ENCODE measurements at regions not wholly inside any gene's neighbourhood (a gene's known extent, or its start where the extent isn't known, plus 50 kb on each side); places are given as distances from the start of the nearest gene placed in this dataset.

GRCh38 chr4:11198516-11199305 lies 230.0 kb downstream of the HS3ST1 start:
- no peak for DNase-seq (ENCODE audit: low read depth, low spot score)
- intact Hi-C loops (cut with micrococcal nuclease) = no loop called here
- H3K4me3 ChIP-seq (replicated peaks in 1 of 2; ENCODE audit: low read depth in 1 of 2, low read length in 2 of 2) = no peak overlapping the region
- H3K4me1 ChIP-seq (ENCODE audit: control insufficient read depth in 1 of 2, insufficient read depth in 2 of 2, low read length in 2 of 2) = no peaks in the 10 kb centered on the region
- no peaks in the 10 kb centered on the region for H3K36me3 ChIP-seq (ENCODE audit: control insufficient read depth in 1 of 2, insufficient read depth in 2 of 2, low read length in 2 of 2)
- TF ChIP-seq ZFX (IDR thresholded peaks at IDR 0.05) (no peak), EZH2phosphoT487 (IDR thresholded peaks at IDR 0.05; ENCODE audit: borderline replicate concordance) (no peak), MAX (IDR thresholded peaks at IDR 0.05) (no peak), TCF7L2 (IDR thresholded peaks at IDR 0.05; ENCODE audit: borderline replicate concordance, extremely low read depth, insufficient read depth, insufficient read length) (no peak), RAD21 (IDR thresholded peaks at IDR 0.05; ENCODE audit: low read depth) (no peak), ZBTB33 (IDR thresholded peaks at IDR 0.05; ENCODE audit: extremely low read depth, insufficient replicate concordance, low read length) (no peak), POLR2A (IDR thresholded peaks at IDR 0.05; ENCODE audit: borderline replicate concordance, extremely low read depth, insufficient read depth, insufficient read length) (no peak), SP1 (IDR thresholded peaks at IDR 0.05; ENCODE audit: low read depth) (no peak), POLR2AphosphoS5 (IDR thresholded peaks at IDR 0.05; ENCODE audit: low read depth, low read length) (no peak), CTCF (IDR thresholded peaks at IDR 0.05 in 2 of 3, conservative IDR thresholded peaks at IDR 0.05 in 1 of 3; ENCODE audit: borderline replicate concordance in 1 of 3, insufficient read depth in 1 of 3, low read depth in 2 of 3, low read length in 2 of 3) (no peak), JUND (IDR thresholded peaks at IDR 0.05) (no peak)
- no peak overlapping the region for H3K27ac ChIP-seq (ENCODE audit: low read depth, low read length)
- ChIA-PET POLR2A (no interaction called here), RAD21 (ENCODE audit: low non-redundant PET in 1 of 2, low total read pairs in 2 of 2, uncharacterized antibody in 2 of 2, unreplicated experiment in 2 of 2) (no interaction called here), CTCF (no interaction called here)
- H3K27me3 ChIP-seq (ENCODE audit: insufficient read depth, low read length) = no peaks in the 10 kb centered on the region
- no peaks in the 10 kb centered on the region for H4K20me1 ChIP-seq (ENCODE audit: insufficient read depth)
- no peaks in the 10 kb centered on the region for H3K9me2 ChIP-seq (ENCODE audit: insufficient read depth)
- ATAC-seq = no peak
- no peak overlapping the region for H2AFZ ChIP-seq (ENCODE audit: low read depth, low read length, poor library complexity, severe bottlenecking)
- no peak overlapping the region for H3K4me2 ChIP-seq (ENCODE audit: low read length)
- no peaks in the 10 kb centered on the region for H3K79me2 ChIP-seq (ENCODE audit: insufficient read depth, low read length)
- H3K9ac ChIP-seq (ENCODE audit: low read length) = no peak overlapping the region
- H3K9me3 ChIP-seq (ENCODE audit: control insufficient read depth in 1 of 2, insufficient read depth in 1 of 2, low read depth in 1 of 2, low read length in 2 of 2) = no peaks in the 10 kb centered on the region
- no TSS peak for BruUV-seq (replicated peaks)
